Natural killer cell (primary cell): ENCODE measurements at regions not wholly inside any gene's neighbourhood (a gene's known extent, or its start where the extent isn't known, plus 50 kb on each side); places are given as distances from the start of the nearest gene placed in this dataset.

ENCODE experiments used
- ATAC-seq, 3 donors: fragments of 150-1000 bp in 2 of 3; fragments of 200-7000 bp in 1 of 3; cut with Tn5 transposase; 1 replicate in 1 of 3; 2 replicates in 2 of 3; pipeline ENCODE4 v1.10.0; 2021; ENCODE audit warnings: mild to moderate bottlenecking in 2 of 3, moderate library complexity in 2 of 3
- DNase-seq, 2 donors: peaks; one replicate each; pipeline versions ENCODE4 v3.0.0 to v3.0.0-alpha.2; 2013 to 2021; ENCODE audit warnings: mixed read lengths in 1 of 2
- H3K27ac ChIP-seq: one replicate; pipeline ENCODE4 v1.5.1; 2013; ENCODE audit warnings: mild to moderate bottlenecking, low read length
- H3K27me3 ChIP-seq: one replicate; pipeline ENCODE4 v1.6.1; 2013; ENCODE audit warnings: low read length; ENCODE audit not compliant: control insufficient read depth, insufficient read depth
- H3K36me3 ChIP-seq: one replicate; pipeline ENCODE4 v1.6.1; 2013; ENCODE audit warnings: low read length; ENCODE audit not compliant: control insufficient read depth, insufficient read depth
- H3K4me1 ChIP-seq: one replicate; pipeline ENCODE4 v1.6.1; 2013; ENCODE audit warnings: low read length; ENCODE audit not compliant: control insufficient read depth, insufficient read depth
- H3K4me3 ChIP-seq: one replicate; pipeline ENCODE4 v1.5.1; 2013; ENCODE audit warnings: low read length
- H3K9me3 ChIP-seq: one replicate; pipeline ENCODE4 v1.6.1; 2013; ENCODE audit warnings: low read length; ENCODE audit not compliant: control insufficient read depth, insufficient read depth
- H3K27ac Mint-ChIP-seq, 2 donors: one replicate each; pipeline ENCODE4 v1.8.0; 2022; ENCODE audit warnings: mild to moderate bottlenecking in 2 of 2, mixed read lengths in 2 of 2, moderate library complexity in 1 of 2
- H3K27me3 Mint-ChIP-seq, 2 donors: one replicate each; pipeline ENCODE4 v1.8.0; 2022; ENCODE audit warnings: low read depth in 2 of 2, mixed read lengths in 2 of 2
- H3K36me3 Mint-ChIP-seq: one replicate; pipeline ENCODE4 v1.8.0; 2022; ENCODE audit warnings: mixed read lengths
- H3K4me1 Mint-ChIP-seq, 2 donors: one replicate each; pipeline ENCODE4 v1.8.0; 2022; ENCODE audit warnings: mixed read lengths in 2 of 2
- H3K4me3 Mint-ChIP-seq: one replicate; pipeline ENCODE4 v1.8.0; 2022; ENCODE audit warnings: mild to moderate bottlenecking, moderate library complexity, mixed read lengths
- H3K9me3 Mint-ChIP-seq, 2 donors: one replicate each; pipeline ENCODE4 v1.8.0; 2022; ENCODE audit warnings: mixed read lengths in 2 of 2
- CTCF ChIP-seq: fragments of 200-600 bp; IDR thresholded peaks from one replicate; pipeline ENCODE4 v1.8.0; 2022; ENCODE audit warnings: antibody characterized with exemption
- WGBS: methylation state at CpG from one replicate; pipeline ENCODE4 v1.1.7; 2013; ENCODE audit warnings: missing lambda C conversion rate; ENCODE audit not compliant: insufficient coverage; 5-methylcytosine and 5-hydroxymethylcytosine counted together
- intact Hi-C: fragments of 100-400 bp; cut with micrococcal nuclease; formaldehyde crosslinking; loops from one replicate; pipeline ENCODE4 v1.14.2; 2022

GRCh38 chr3:153060346-153060745 lies 101.7 kb upstream of the RAP2B start:
- Mint-ChIP-seq H3K27ac (no peak overlapping the region), H3K4me3 (no peak overlapping the region), H3K36me3 (no peaks in the 10 kb centered on the region), H3K27me3 (no peaks in the 10 kb centered on the region), H3K4me1 (peaks cover 0 to 6% of the 10 kb centered on the region in 2 donors), H3K9me3 (no peaks in the 10 kb centered on the region)
- no peaks in the 10 kb centered on the region for H3K9me3 ChIP-seq
- no peaks in the 10 kb centered on the region for H3K4me1 ChIP-seq
- no peak overlapping the region for H3K27ac ChIP-seq
- H3K4me3 ChIP-seq, result no peak overlapping the region
- H3K36me3 ChIP-seq, result no peaks in the 10 kb centered on the region
- 96% methylated on average over 5 of the region's 5 CpGs for WGBS
- TF ChIP-seq CTCF, result no peak
- no peaks in the 10 kb centered on the region for H3K27me3 ChIP-seq
- intact Hi-C loops, result no loop called here
- DNase-seq, result no peak
- no peak for ATAC-seq

- H3K4me3 Mint-ChIP-seq, result no peak overlapping the region
- Histone ChIP-seq H3K4me1 (no peaks in the 10 kb centered on the region), H3K27ac (no peak overlapping the region), H3K4me3 (no peak overlapping the region), H3K36me3 (no peaks in the 10 kb centered on the region), H3K27me3 (no peaks in the 10 kb centered on the region), H3K9me3 (no peaks in the 10 kb centered on the region)
- peaks cover 0 to 5% of the 10 kb centered on the region in 2 donors for H3K27me3 Mint-ChIP-seq
- WGBS, result 92% methylated on average over 4 of the region's 4 CpGs
- intact Hi-C loops, result no loop called here
- peaks cover 0 to 6% of the 10 kb centered on the region in 2 donors for H3K4me1 Mint-ChIP-seq
- TF ChIP-seq CTCF, result no peak
- no peak for ATAC-seq
- DNase-seq, result no peak
- no peaks in the 10 kb centered on the region for H3K36me3 Mint-ChIP-seq
- no peaks in the 10 kb centered on the region for H3K9me3 Mint-ChIP-seq
- no peak overlapping the region for H3K27ac Mint-ChIP-seq
Measured at GRCh38 chr3:153061938-153062528, 100.0 kb upstream of the RAP2B start.

- no peak for TF ChIP-seq CTCF
- Histone ChIP-seq H3K4me1 (no peaks in the 10 kb centered on the region), H3K36me3 (no peaks in the 10 kb centered on the region), H3K27ac (no peak overlapping the region), H3K9me3 (no peaks in the 10 kb centered on the region), H3K4me3 (no peak overlapping the region), H3K27me3 (no peaks in the 10 kb centered on the region)
- Mint-ChIP-seq H3K27ac (no peak overlapping the region), H3K27me3 (peaks cover 0 to 8% of the 10 kb centered on the region in 2 donors), H3K36me3 (no peaks in the 10 kb centered on the region), H3K4me1 (no peaks in the 10 kb centered on the region), H3K9me3 (no peaks in the 10 kb centered on the region), H3K4me3 (no peak overlapping the region)
- no peak for DNase-seq
- ATAC-seq, result no peak
- 66% methylated on average over 2 of the region's 2 CpGs for WGBS
- intact Hi-C loops, result no loop called here
Measured at GRCh38 chr3:153063337-153063736, 98.7 kb upstream of the RAP2B start.

- peaks cover 0 to 8% of the 10 kb centered on the region in 2 donors for H3K27me3 Mint-ChIP-seq
- WGBS, result 95% methylated on average over 12 of the region's 12 CpGs
- H3K27ac ChIP-seq, result no peak overlapping the region
- DNase-seq (no peak), ATAC-seq (no peak)
- no peaks in the 10 kb centered on the region for H3K4me1 ChIP-seq
- H3K4me1 Mint-ChIP-seq, result peaks cover 0 to 5% of the 10 kb centered on the region in 2 donors
- TF ChIP-seq CTCF, result no peak
- H3K27ac Mint-ChIP-seq, result no peak overlapping the region
- no peaks in the 10 kb centered on the region for H3K27me3 ChIP-seq
- intact Hi-C loops, result no loop called here
- H3K9me3 ChIP-seq, result no peaks in the 10 kb centered on the region
- no peaks in the 10 kb centered on the region for H3K36me3 Mint-ChIP-seq
- no peaks in the 10 kb centered on the region for H3K36me3 ChIP-seq
- no peaks in the 10 kb centered on the region for H3K9me3 Mint-ChIP-seq
- no peak overlapping the region for H3K4me3 ChIP-seq
- H3K4me3 Mint-ChIP-seq, result no peak overlapping the region
Measured at GRCh38 chr3:153066983-153067382, 95.0 kb upstream of the RAP2B start.
